Adrenal gland (tissue), 9 donors: ENCODE measurements at regions not wholly inside any gene's neighbourhood (a gene's known extent, or its start where the extent isn't known, plus 50 kb on each side); places are given as distances from the start of the nearest gene placed in this dataset.

Source experiments
- DNase-seq, 7 donors: peaks; one replicate each; pipeline ENCODE4 v3.0.0-alpha.2; 2019 to 2020
- H3K27ac ChIP-seq, 5 donors: fragments of 200-600 bp; sonication (generic) in 4 of 5; 1 replicate in 3 of 5; 2 replicates in 2 of 5; pipeline versions ENCODE4 v1.5.1 to v1.8.0; 2016 to 2020; ENCODE audit warnings: mild to moderate bottlenecking in 1 of 5
- H3K27me3 ChIP-seq: fragments of 200-600 bp; 2 replicates; pipeline ENCODE4 v1.8.0; 2021
- H3K36me3 ChIP-seq, 2 donors: fragments of 200-600 bp; replicated peaks in 1 of 2; 1 replicate in 1 of 2; 2 replicates in 1 of 2; pipeline versions ENCODE4 v1.5.1 to v1.8.0; 2018 to 2022
- H3K4me1 ChIP-seq, 2 donors: fragments of 200-600 bp; replicated peaks in 1 of 2; 1 replicate in 1 of 2; 2 replicates in 1 of 2; pipeline versions ENCODE4 v1.5.1 to v1.8.0; 2018 to 2021
- H3K4me3 ChIP-seq, 4 donors: fragments of 200-600 bp; sonication (generic) in 3 of 4; one replicate each; pipeline ENCODE4 v1.5.1; 2016 to 2018
- H3K9me3 ChIP-seq, 3 donors: fragments of 200-600 bp; sonication (generic) in 1 of 3; replicated peaks in 1 of 3; 1 replicate in 2 of 3; 2 replicates in 1 of 3; pipeline versions ENCODE4 v1.5.1 to v1.8.0; 2016 to 2021
- CTCF ChIP-seq, 6 experiments: fragments of 450-650 bp in 4 of 6; fragments of 200-600 bp in 2 of 6; sonication (generic) in 1 of 6; IDR thresholded peaks; 1 replicate in 5 of 6; 2 replicates in 1 of 6; pipeline versions ENCODE4 v1.5.1 to v1.8.0; 2016 to 2021; ENCODE audit warnings: antibody characterized with exemption in 6 of 6, mild to moderate bottlenecking in 2 of 6, moderate library complexity in 1 of 6
- POLR2A ChIP-seq, 2 donors: fragments of 450-650 bp; IDR thresholded peaks; one replicate each; pipeline ENCODE4 v1.6.1; 2017; ENCODE audit warnings: antibody characterized with exemption in 2 of 2, mild to moderate bottlenecking in 2 of 2, moderate library complexity in 1 of 2
- WGBS, 4 donors: extraction: QIAGEN DNeasy Blood & Tissue Kit in 2 of 4; methylation state at CpG; one replicate each; pipeline versions ENCODE4 v1.1.5 to v1.1.7; 2013 to 2017; 5-methylcytosine and 5-hydroxymethylcytosine counted together
- intact Hi-C, 2 donors: fragments of 100-400 bp; cut with DNase I; formaldehyde crosslinking; loops; one replicate each; pipeline versions ENCODE4 v1.14.1 to v1.15.0; 2022 to 2023
- donor health status: healthy with polysubstance abuse.
- donor health status: Bipolar disorder and iron deficiency.
- donor health status: DM: yes; HTN: yes; CAD: no.
- donor health status: DM: no; HTN: no; CAD: no.
- donor health status: DM: no; HTN: no; CAD: no.

- 71 to 85% (median 81%) methylated on average over 12 of the region's 12 CpGs for WGBS, 4 donors
Measured at GRCh38 chr10:129253161-129253864, 213.7 kb upstream of the MGMT start.

GRCh38 chr10:129253865-129254179 is 213.2 kb upstream of the MGMT start:
- Histone ChIP-seq H3K4me3 (no peak overlapping the region), H3K27ac (no peak overlapping the region), H3K36me3 (no peaks in the 10 kb centered on the region), H3K9me3 (no peaks in the 10 kb centered on the region), H3K27me3 (no peaks in the 10 kb centered on the region), H3K4me1 (no peaks in the 10 kb centered on the region)
- intact Hi-C loops, result no loop called here
- WGBS, 4 donors, result 63 to 80% (median 69%) methylated on average over 7 of the region's 7 CpGs
- no peak for DNase-seq
- TF ChIP-seq POLR2A (IDR thresholded peaks at IDR 0.05), result no peak

More at GRCh38 chr10:129253161-129253864, 213.7 kb upstream of the MGMT start:
- H3K36me3 ChIP-seq, result no peaks in the 10 kb centered on the region
- no peaks in the 10 kb centered on the region for H3K9me3 ChIP-seq
- TF ChIP-seq POLR2A (IDR thresholded peaks at IDR 0.05) (no peak), CTCF (IDR thresholded peaks at IDR 0.05) (no peak)
- intact Hi-C loops, result no loop called here
- H3K27ac ChIP-seq, result no peak overlapping the region
- no peak for DNase-seq
- no peaks in the 10 kb centered on the region for H3K4me1 ChIP-seq
- no peaks in the 10 kb centered on the region for H3K27me3 ChIP-seq
- no peak overlapping the region for H3K4me3 ChIP-seq

- Histone ChIP-seq H3K36me3 (no peaks in the 10 kb centered on the region), H3K27me3 (no peaks in the 10 kb centered on the region), H3K4me3 (no peak overlapping the region), H3K9me3 (no peaks in the 10 kb centered on the region), H3K27ac (peak overlapping the region in 1 of 5 donors; percentile 31), H3K4me1 (no peaks in the 10 kb centered on the region)
- intact Hi-C loops, result no loop called here
- no peak for DNase-seq
- no peak for TF ChIP-seq POLR2A (IDR thresholded peaks at IDR 0.05)
- TF ChIP-seq CTCF (IDR thresholded peaks at IDR 0.05), result no peak
- 47 to 55% (median 53%) methylated on average over 9 of the region's 9 CpGs for WGBS, 4 donors
Measured at GRCh38 chr10:129258283-129258923, 208.6 kb upstream of the MGMT start.

GRCh38 chr10:129259128-129259815 is 207.8 kb upstream of the MGMT start:
- Histone ChIP-seq H3K4me3 (no peak overlapping the region), H3K27ac (peak overlapping the region in 1 of 5 donors; percentile 31), H3K27me3 (no peaks in the 10 kb centered on the region), H3K36me3 (no peaks in the 10 kb centered on the region), H3K4me1 (no peaks in the 10 kb centered on the region), H3K9me3 (no peaks in the 10 kb centered on the region)
- no peak for DNase-seq
- TF ChIP-seq POLR2A (IDR thresholded peaks at IDR 0.05), result no peak
- no peak for TF ChIP-seq CTCF (IDR thresholded peaks at IDR 0.05)
- intact Hi-C loops, result no loop called here
- 60 to 67% (median 66%) methylated on average over 9 of the region's 9 CpGs for WGBS, 4 donors
